ENCODE measurements at regions not wholly inside any gene's neighbourhood (a gene's known extent, or its start where the extent isn't known, plus 50 kb on each side); places are given as distances from the start of the nearest gene placed in this dataset.

- no peak for TF ChIP-seq ZFP3 (CRISPR knock-in tag; IDR thresholded peaks at IDR 0.05)
- TF ChIP-seq TOX (CRISPR knock-in tag; IDR thresholded peaks at IDR 0.05; ENCODE audit: borderline replicate concordance), result no peak
- TF ChIP-seq ZNF565 (CRISPR knock-in tag; conservative IDR thresholded peaks at IDR 0.05; ENCODE audit: low read depth), result no peak
- no peak for TF ChIP-seq GLIS3 (CRISPR knock-in tag; IDR thresholded peaks at IDR 0.05)
- no peak for TF ChIP-seq TCF4 (CRISPR knock-in tag; IDR thresholded peaks at IDR 0.05; ENCODE audit: borderline replicate concordance)
- no peak for TF ChIP-seq CSRNP3 (CRISPR knock-in tag; IDR thresholded peaks at IDR 0.05)
- no peak for TF ChIP-seq RARB (CRISPR knock-in tag; IDR thresholded peaks at IDR 0.05)
- no peak for TF ChIP-seq ZC3H10 (CRISPR knock-in tag; IDR thresholded peaks at IDR 0.05)
- TF ChIP-seq TSHZ2 (CRISPR knock-in tag; IDR thresholded peaks at IDR 0.05), result no peak
- no peak for TF ChIP-seq OSR1 (CRISPR knock-in tag; IDR thresholded peaks at IDR 0.05)
- TF ChIP-seq SNAI2 (CRISPR knock-in tag; IDR thresholded peaks at IDR 0.05), result no peak
- TF ChIP-seq ARNTL (CRISPR knock-in tag; IDR thresholded peaks at IDR 0.05; ENCODE audit: borderline replicate concordance, low read depth), result no peak
- TF ChIP-seq BACH2 (CRISPR knock-in tag; IDR thresholded peaks at IDR 0.05; ENCODE audit: borderline replicate concordance), result no peak
- no peak for TF ChIP-seq CREB5 (CRISPR knock-in tag; IDR thresholded peaks at IDR 0.05; ENCODE audit: low read depth)
- no peak for TF ChIP-seq ZNF8 (CRISPR knock-in tag; IDR thresholded peaks at IDR 0.05)
- no peak for TF ChIP-seq ZFP30 (CRISPR knock-in tag; IDR thresholded peaks at IDR 0.05)
- no peak for TF ChIP-seq POU6F1 (CRISPR knock-in tag; IDR thresholded peaks at IDR 0.05; ENCODE audit: borderline replicate concordance, low read depth)
Observed at GRCh38 chr19:32017176-32017953, 328.0 kb upstream of the ZNF507 start.

GRCh38 chr19:32018014-32018413, 327.4 kb upstream of the ZNF507 start:
- ATAC-seq, result no peak
- no peak for TF ChIP-seq SNAI2 (CRISPR knock-in tag; IDR thresholded peaks at IDR 0.05)
- no peak for TF ChIP-seq ZNF8 (CRISPR knock-in tag; IDR thresholded peaks at IDR 0.05)
- no peak for TF ChIP-seq CSDC2 (CRISPR knock-in tag; IDR thresholded peaks at IDR 0.05)
- TF ChIP-seq PATZ1 (CRISPR knock-in tag; IDR thresholded peaks at IDR 0.05; ENCODE audit: borderline replicate concordance), result no peak

More at GRCh38 chr19:32017176-32017953, 328.0 kb upstream of the ZNF507 start:
- ATAC-seq, result no peak

GRCh38 chr19:32020538-32020937, 324.9 kb upstream of the ZNF507 start:
- ATAC-seq, result no peak
- TF ChIP-seq TCF4 (CRISPR knock-in tag; IDR thresholded peaks at IDR 0.05; ENCODE audit: borderline replicate concordance) (no peak), ESRRG (CRISPR knock-in tag; IDR thresholded peaks at IDR 0.05) (no peak), RARB (CRISPR knock-in tag; IDR thresholded peaks at IDR 0.05) (no peak), TOX (CRISPR knock-in tag; IDR thresholded peaks at IDR 0.05; ENCODE audit: borderline replicate concordance) (no peak), GLIS3 (CRISPR knock-in tag; IDR thresholded peaks at IDR 0.05) (no peak), ZFP30 (CRISPR knock-in tag; IDR thresholded peaks at IDR 0.05) (no peak), CSDC2 (CRISPR knock-in tag; IDR thresholded peaks at IDR 0.05) (no peak), CSRNP3 (CRISPR knock-in tag; IDR thresholded peaks at IDR 0.05) (no peak), ZNF70 (CRISPR knock-in tag; IDR thresholded peaks at IDR 0.05) (no peak), ISL1 (CRISPR knock-in tag; IDR thresholded peaks at IDR 0.05) (no peak), CREB5 (CRISPR knock-in tag; IDR thresholded peaks at IDR 0.05; ENCODE audit: low read depth) (no peak), ZNF565 (CRISPR knock-in tag; conservative IDR thresholded peaks at IDR 0.05; ENCODE audit: low read depth) (no peak), PATZ1 (CRISPR knock-in tag; IDR thresholded peaks at IDR 0.05; ENCODE audit: borderline replicate concordance) (no peak)
